Testis (tissue), 2 donors: ENCODE measurements at regions not wholly inside any gene's neighbourhood (a gene's known extent, or its start where the extent isn't known, plus 50 kb on each side); places are given as distances from the start of the nearest gene placed in this dataset.

Experiments
- POLR2A ChIP-seq: fragments of 450-650 bp; IDR thresholded peaks from one replicate; pipeline ENCODE4 v1.6.1; 2017; ENCODE audit warnings: antibody characterized with exemption, mild to moderate bottlenecking, moderate library complexity
- TF ChIP-seq, protein P1 (sequence below), 3 experiments: fragments of 450-650 bp in 2 of 3; fragments of 200-600 bp in 1 of 3; sonication (generic) in 1 of 3; IDR thresholded peaks; one replicate each; pipeline ENCODE4 v1.5.1; 2016 to 2019; ENCODE audit warnings: antibody characterized with exemption in 3 of 3, mild to moderate bottlenecking in 2 of 3, moderate library complexity in 1 of 3

- TF ChIP-seq, protein P1, sequence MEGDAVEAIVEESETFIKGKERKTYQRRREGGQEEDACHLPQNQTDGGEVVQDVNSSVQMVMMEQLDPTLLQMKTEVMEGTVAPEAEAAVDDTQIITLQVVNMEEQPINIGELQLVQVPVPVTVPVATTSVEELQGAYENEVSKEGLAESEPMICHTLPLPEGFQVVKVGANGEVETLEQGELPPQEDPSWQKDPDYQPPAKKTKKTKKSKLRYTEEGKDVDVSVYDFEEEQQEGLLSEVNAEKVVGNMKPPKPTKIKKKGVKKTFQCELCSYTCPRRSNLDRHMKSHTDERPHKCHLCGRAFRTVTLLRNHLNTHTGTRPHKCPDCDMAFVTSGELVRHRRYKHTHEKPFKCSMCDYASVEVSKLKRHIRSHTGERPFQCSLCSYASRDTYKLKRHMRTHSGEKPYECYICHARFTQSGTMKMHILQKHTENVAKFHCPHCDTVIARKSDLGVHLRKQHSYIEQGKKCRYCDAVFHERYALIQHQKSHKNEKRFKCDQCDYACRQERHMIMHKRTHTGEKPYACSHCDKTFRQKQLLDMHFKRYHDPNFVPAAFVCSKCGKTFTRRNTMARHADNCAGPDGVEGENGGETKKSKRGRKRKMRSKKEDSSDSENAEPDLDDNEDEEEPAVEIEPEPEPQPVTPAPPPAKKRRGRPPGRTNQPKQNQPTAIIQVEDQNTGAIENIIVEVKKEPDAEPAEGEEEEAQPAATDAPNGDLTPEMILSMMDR (IDR thresholded peaks at IDR 0.05) = no peak
- no peak for TF ChIP-seq POLR2A
Measured at GRCh38 chr6:27143474-27144026, 104.0 kb upstream of the PRSS16 start.
